HEK293T (cell line): ENCODE measurements at regions not wholly inside any gene's neighbourhood (a gene's known extent, or its start where the extent isn't known, plus 50 kb on each side); places are given as distances from the start of the nearest gene placed in this dataset.

Experiments used
- ARNT ChIP-seq: fragments of 450-650 bp; IDR thresholded peaks from 2 replicates; pipeline ENCODE4 v1.6.1; 2017; ENCODE audit warnings: mild to moderate bottlenecking
- BHLHE40 ChIP-seq: fragments of 450-650 bp; IDR thresholded peaks from 2 replicates; pipeline ENCODE4 v1.6.1; 2016; ENCODE audit warnings: mild to moderate bottlenecking, moderate library complexity, borderline replicate concordance
- CTBP1 ChIP-seq: fragments of 450-650 bp; IDR thresholded peaks from 2 replicates; pipeline ENCODE4 v1.6.1; 2016; ENCODE audit warnings: borderline replicate concordance
- ELF4 ChIP-seq: fragments of 450-650 bp; IDR thresholded peaks from 2 replicates; pipeline ENCODE4 v1.6.1; 2017; ENCODE audit warnings: antibody characterized with exemption
- FOXA1 ChIP-seq: fragments of 450-650 bp; IDR thresholded peaks from 2 replicates; pipeline ENCODE4 v1.6.1; 2016; ENCODE audit warnings: mild to moderate bottlenecking
- FOXK2 ChIP-seq: fragments of 450-650 bp; IDR thresholded peaks from 2 replicates; pipeline ENCODE4 v1.6.1; 2016; ENCODE audit warnings: mild to moderate bottlenecking
- FOXM1 ChIP-seq: fragments of 450-650 bp; IDR thresholded peaks from 2 replicates; pipeline ENCODE4 v1.6.1; 2017; ENCODE audit warnings: mild to moderate bottlenecking, borderline replicate concordance
- HDGF ChIP-seq: fragments of 450-650 bp; IDR thresholded peaks from 2 replicates; pipeline ENCODE4 v1.6.1; 2017; ENCODE audit warnings: antibody characterized with exemption, borderline replicate concordance
- L3MBTL2 ChIP-seq: fragments of 450-650 bp; conservative IDR thresholded peaks from 2 replicates; pipeline ENCODE4 v1.6.1; 2016; ENCODE audit warnings: mild to moderate bottlenecking
- PKNOX1 ChIP-seq: fragments of 450-650 bp; IDR thresholded peaks from 2 replicates; pipeline ENCODE4 v1.6.1; 2016
- SP1 ChIP-seq: fragments of 450-650 bp; IDR thresholded peaks from 2 replicates; pipeline ENCODE4 v1.6.1; 2017
- SUZ12 ChIP-seq: fragments of 450-650 bp; IDR thresholded peaks from 2 replicates; pipeline ENCODE4 v1.6.1; 2016; ENCODE audit warnings: mild to moderate bottlenecking
- TARDBP ChIP-seq: fragments of 450-650 bp; IDR thresholded peaks from 2 replicates; pipeline ENCODE4 v1.6.1; 2016
- ZNF384 ChIP-seq: fragments of 450-650 bp; IDR thresholded peaks from 2 replicates; pipeline ENCODE4 v1.6.1; 2016

GRCh38 chr13:110000534-110001345, 214.4 kb upstream of the IRS2 start:
- TF ChIP-seq FOXA1: no peak
- no peak for TF ChIP-seq SP1
- TF ChIP-seq ARNT: no peak
- TF ChIP-seq FOXK2: no peak
- no peak for TF ChIP-seq CTBP1
- TF ChIP-seq TARDBP: no peak
- TF ChIP-seq FOXM1: no peak
- no peak for TF ChIP-seq HDGF
- TF ChIP-seq SUZ12: no peak
- TF ChIP-seq ELF4: no peak
- TF ChIP-seq BHLHE40: no peak
- no peak for TF ChIP-seq PKNOX1
- TF ChIP-seq ZNF384: no peak
- TF ChIP-seq L3MBTL2: no peak
